D341Med (cell line): ENCODE measurements at regions not wholly inside any gene's neighbourhood (a gene's known extent, or its start where the extent isn't known, plus 50 kb on each side); places are given as distances from the start of the nearest gene placed in this dataset.

Source experiments
- DNase-seq: peaks from one replicate; pipeline ENCODE4 v3.0.0; 2012; ENCODE audit warnings: low spot score

DNA sequence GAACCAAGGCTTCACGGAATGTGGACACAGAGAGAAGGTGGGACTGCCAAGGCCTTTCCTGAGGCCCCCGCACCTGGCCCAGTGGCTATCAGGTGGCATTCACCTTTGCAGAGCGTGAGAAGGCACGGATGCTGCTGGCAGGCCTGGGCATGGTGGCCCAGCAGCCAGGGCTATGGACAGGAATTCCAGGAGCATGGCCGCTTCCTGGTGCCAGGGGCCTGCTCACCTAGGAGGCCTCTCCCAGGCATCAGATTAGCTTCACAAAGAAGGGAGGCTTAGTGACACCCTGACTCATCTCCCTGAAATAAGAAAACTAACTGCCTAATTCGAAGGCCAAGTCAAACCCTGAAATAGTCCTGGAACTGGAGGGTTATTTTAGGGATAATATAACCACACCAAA lies 155.8 kb downstream of the TEX29 start:
- DNase-seq = no peak

DNA sequence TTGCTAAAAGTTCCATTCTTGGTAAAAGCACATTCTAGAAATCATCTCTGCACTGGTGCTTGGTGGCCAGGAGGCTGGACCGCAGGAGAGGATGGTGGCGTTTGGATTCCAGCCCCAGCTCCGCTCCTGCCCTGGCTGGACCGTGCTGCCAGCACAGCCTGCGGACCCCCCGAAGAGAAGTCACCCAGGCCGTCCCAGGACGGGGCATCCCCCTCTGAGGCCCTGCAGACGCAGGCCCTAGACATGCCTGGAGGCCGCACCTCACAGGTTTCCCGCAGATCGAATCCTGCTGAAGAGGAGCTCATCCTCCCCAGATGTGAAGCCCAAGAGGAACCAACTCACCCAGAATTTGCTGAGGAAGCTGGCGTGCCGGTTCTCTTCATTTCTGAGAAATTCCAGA lies 159.0 kb downstream of the TEX29 start:
- DNase-seq = no peak

GRCh38 chr13:111480503-111480902 lies 160.1 kb downstream of the TEX29 start:
- no peak for DNase-seq

DNA sequence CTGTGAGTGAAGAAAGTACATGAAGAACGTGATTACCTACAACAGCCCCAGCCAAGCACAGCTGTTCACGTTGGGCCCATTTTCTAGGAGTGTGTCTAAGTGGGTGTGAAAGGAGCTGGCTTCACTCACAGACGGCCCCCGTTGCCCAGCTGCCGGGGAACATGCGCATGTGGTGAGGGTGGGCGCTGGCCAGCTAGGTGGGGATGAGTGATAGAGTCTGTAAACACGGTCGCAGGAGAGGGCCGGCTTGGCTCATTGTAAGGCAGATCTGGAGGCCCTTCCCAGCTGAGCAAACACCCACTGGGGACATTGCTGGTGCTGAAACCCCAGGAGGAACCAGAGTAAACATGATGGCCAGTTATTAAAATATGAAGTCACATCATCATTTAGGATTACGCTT lies 160.5 kb downstream of the TEX29 start:
- DNase-seq = no peak

DNA sequence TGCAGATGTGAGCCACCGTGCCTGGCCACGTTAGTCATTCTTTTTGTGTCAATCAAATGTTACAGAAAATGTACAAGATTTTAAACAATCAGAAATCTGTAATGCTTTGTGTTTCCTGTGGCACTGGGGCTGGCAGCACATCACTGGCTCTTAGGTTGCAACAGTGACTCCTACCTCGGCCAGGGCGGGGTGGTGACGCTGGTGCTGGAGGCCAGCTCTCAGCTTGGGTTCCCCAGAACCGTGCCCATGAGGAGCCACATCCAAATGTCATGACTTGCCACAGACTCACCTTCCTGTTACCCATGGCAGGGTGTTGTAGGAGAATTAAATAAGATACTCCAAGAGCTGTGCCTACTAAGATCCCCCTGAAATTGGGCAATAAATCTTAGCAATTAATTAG lies 161.7 kb downstream of the TEX29 start:
- no peak for DNase-seq

- DNase-seq = no peak
Measured at GRCh38 chr13:111482806-111483620, 162.6 kb downstream of the TEX29 start.

DNA sequence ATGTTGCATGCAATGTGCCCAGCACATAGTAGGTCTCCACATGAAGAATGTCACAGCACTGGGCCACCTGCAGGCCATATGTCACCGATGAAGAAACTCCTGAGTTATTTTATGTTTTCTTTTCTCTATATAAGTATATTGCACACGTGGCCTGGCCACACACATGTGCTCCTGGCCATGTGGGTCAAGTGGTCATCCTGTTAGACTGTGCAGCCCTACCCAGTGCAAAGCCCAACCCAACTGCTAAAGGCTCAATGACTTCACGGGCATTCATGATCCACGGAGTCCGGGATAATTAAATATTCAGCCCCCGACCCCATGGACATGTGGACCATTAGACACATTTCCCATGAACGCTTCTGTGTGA lies 163.2 kb downstream of the TEX29 start:
- DNase-seq = no peak

DNA sequence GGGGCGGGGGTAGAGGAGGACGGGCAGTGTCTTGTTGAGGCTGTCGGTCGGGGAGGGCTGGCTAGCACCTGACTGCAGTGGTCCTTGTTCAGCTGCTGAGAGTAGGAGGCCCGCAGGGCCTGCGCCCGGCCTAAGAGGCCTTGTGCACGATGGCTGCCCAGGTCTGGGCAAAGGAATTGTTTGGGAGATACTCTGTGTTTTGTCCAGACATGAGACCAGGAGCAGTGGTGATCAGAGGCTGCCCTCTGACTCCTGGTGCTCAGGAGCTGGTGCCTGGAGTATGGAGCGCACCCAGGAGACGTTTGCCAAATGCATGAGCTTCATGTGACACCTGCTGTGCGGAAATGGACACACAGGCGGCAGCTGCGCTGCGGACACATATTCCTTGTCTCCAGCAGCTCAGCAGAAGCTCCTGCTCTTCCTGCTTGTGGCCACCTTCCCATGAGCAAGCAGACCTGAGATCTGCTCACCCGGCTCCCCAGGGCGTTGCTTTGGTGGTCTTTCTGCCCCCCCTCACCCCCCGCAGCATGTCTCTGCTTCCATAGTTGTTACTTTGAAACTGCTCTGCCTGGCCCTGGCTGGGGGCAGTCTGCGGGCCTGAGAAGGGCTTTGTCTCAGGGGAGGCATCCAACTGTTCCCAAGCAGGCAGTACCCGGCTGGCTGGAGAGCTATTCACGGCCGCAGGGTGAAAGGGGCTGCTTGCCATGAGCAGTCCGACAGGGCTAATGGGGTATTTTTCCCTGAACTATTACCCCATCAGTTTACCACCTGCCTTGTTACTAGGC lies 163.9 kb downstream of the TEX29 start:
- DNase-seq = no peak

GRCh38 chr13:111484959-111485358 lies 164.5 kb downstream of the TEX29 start:
- DNase-seq = no peak

GRCh38 chr13:111485491-111486250 lies 165.2 kb downstream of the TEX29 start:
- no peak for DNase-seq

DNA sequence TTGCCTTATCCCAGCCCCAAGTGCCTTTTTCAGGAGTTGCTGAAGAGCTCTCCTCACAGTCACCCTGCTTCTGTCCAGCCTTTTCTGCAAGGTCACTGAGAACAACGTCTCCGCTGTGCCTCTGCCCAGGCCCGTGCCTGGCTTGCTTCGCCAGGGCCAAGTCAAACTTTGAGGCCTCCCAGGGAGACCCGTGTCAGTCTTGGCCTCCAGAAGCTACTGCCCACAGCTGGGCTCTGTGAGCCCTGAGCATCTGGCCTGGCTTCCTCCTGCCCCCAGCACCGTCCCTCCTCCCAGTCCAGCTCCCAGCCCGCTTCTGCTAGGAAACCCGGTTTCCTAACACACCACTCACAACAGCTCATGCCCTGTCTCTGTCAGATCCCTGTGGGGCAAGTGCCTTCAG lies 165.9 kb downstream of the TEX29 start:
- no peak for DNase-seq

DNA sequence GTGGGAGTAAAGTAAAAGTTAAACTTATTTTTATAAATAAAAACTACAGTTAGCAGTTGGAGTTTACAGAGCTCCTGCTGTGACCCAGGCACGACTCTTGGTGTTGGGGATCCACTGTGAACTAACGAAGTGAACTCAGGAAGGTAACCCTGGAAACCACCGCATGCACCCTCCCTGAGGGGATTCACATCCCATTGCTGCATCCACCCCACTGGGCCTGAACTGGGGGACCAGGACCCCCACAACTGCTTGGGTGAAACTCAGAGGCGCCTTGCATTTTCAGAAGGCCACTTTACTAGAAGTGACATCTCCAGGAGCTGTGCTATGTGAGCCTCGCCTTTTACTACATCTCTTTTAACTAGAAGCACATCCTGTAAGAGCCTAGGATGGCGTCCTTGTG lies 166.4 kb downstream of the TEX29 start:
- no peak for DNase-seq

DNA sequence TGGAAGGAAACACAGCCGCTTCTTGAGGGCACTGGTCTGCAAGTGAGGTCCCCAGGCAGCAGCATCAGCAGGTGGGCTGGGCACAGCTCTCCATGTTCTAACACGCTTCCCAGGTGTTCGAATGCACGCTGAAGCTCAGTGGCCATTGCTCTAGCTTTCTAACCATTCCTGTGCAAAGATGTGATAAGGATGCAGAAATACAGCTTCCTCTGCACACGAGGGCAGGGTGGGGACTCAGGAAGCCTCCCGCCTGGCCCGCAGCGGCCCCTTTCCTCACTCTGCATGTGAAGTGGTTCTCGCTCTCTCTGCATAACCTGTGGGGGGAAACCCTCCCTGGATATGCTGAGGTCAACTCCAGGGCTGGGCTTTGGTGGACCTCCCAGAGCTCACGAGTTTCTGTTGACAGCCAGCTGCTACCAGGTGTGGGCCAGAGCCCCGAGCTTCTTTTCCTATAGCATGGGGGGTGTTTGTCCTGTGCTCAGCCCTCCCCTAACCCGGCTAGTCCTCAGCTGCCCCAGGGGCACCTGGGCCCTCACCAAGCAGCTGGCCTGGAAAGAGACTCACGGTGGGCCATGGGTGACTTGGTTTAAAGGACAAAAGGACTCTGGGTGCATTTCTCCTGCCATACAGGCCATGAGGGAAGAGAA lies 168.2 kb downstream of the TEX29 start:
- DNase-seq = no peak

GRCh38 chr13:111489301-111489700 lies 168.9 kb downstream of the TEX29 start:
- no peak for DNase-seq

- no peak for DNase-seq
Measured at GRCh38 chr13:111490611-111491010, 170.2 kb downstream of the TEX29 start.

- no peak for DNase-seq
Measured at GRCh38 chr13:111491021-111491420, 170.6 kb downstream of the TEX29 start.

GRCh38 chr13:111491659-111492058 lies 171.2 kb downstream of the TEX29 start:
- no peak for DNase-seq

GRCh38 chr13:111492341-111492950 lies 172.0 kb downstream of the TEX29 start:
- no peak for DNase-seq

DNA sequence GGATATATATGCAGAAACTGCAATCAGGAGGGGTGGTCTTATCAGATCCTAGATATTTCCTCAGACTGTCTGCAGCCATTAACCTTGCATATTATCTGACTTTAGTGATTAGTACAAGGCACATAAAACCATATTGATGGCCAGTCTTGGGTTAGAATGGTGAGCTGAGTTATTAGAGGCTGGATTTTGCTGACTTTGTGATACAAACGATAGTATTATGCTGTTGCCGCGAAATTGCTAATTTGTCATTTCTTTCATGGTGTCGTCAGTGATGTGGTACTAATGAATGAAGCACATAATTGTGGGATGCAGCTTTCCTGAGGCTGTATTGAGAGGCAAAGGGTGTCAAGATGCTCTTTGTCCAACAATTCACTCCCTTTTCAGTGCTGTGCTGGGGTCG lies 172.5 kb downstream of the TEX29 start:
- DNase-seq = no peak

DNA sequence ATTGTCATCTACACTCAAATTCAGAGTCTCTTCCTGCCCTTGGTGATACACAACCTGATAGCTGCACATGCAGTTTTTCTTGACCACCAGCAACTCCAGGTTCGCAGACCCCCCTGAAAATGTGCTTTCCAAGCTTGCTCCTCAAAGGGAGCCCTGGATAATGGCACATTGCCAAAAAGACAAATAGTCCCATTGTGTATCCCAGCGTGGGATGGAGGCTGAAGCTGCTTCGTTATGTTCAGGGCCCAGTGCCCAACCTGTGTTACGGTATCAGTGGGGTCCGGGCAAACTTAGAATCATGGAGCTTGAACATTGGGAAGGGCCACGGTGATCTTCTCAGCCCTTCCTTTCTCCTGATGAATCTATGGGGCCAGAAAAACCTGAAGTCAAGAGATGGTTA lies 173.0 kb downstream of the TEX29 start:
- DNase-seq = no peak

GRCh38 chr13:111494641-111495040 lies 174.2 kb downstream of the TEX29 start:
- no peak for DNase-seq
